ENCODE measurements at regions not wholly inside any gene's neighbourhood (a gene's known extent, or its start where the extent isn't known, plus 50 kb on each side); places are given as distances from the start of the nearest gene placed in this dataset.
"Not testable (repeated sequence)": the region's sequence is repeated elsewhere in the genome, so short reads cannot be mapped to it uniquely, and the experiment has no call there.

DNA sequence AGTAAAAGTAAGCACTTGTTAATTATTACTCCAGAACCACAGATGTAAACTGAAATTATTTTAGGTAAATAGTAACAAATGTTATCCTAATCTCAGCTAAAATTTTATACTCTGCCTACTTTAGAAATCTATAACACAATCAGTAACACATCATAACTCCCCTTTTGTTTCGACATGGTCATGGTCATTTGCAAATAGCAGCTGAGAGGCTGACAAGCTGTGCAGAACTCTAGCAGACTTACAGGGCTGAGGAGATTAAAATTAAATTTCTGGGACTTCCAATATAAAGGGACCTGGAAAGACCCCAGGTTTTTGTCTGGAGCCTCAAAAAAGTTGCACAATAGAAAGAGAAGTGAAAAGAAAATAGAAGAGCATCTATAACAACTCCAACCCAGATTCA lies 88.8 kb downstream of the PRL start:
- H3K4me3 ChIP-seq: no peak overlapping the region
- H3K4me1 ChIP-seq (replicated peaks in 1 of 2): no peaks in the 10 kb centered on the region
- in situ Hi-C loops (cut with MboI; ENCODE audit: low pct_unique_long_range_greater_than_20kb in 2 of 9, low sequenced_read_pairs in 9 of 9, unreplicated experiment in 9 of 9): no loop called here
- H3K27ac ChIP-seq: no peak overlapping the region
- WGBS, 10 experiments: 0 to 100% (median 80%) methylated on average over 1 of the region's 1 CpG; no CpG with 5 or more reads in 1 of the 10 experiments
- ATAC-seq (replicated peaks in 6 of 8): no peak

DNA sequence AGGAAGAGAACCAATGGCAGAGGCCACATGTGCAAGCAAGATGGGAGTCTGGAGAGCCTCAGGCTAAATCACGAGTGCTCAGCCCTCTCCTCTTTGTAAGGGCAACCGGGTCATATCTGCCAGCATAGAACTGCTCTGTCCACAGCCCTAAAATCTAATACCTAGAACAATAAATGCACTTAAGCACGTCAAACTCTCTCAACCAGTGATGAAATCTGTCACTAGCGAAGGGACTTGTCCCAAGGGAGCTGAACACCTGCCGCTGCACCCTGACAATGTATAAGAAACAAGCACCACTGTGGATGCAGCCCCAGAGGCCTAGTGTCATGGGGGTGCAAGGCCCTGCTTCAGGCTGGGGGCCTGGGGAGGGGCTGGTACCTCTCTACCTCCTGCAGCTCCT lies 82.5 kb downstream of the PRL start:
- WGBS, 10 experiments: 0 to 100% (median 93%) methylated on average over 1 to 2 of the region's 5 CpGs; no CpG with 5 or more reads in 4 of the 10 experiments
- no peak for ATAC-seq (replicated peaks in 6 of 8)
- Histone ChIP-seq H3K4me1 (replicated peaks in 1 of 2) (peaks cover 0 to 5% of the 10 kb centered on the region in 2 donors), H3K4me3 (no peak overlapping the region), H3K27ac (no peak overlapping the region)
- in situ Hi-C loops (cut with MboI; ENCODE audit: low pct_unique_long_range_greater_than_20kb in 2 of 9, low sequenced_read_pairs in 9 of 9, unreplicated experiment in 9 of 9): no loop called here

DNA sequence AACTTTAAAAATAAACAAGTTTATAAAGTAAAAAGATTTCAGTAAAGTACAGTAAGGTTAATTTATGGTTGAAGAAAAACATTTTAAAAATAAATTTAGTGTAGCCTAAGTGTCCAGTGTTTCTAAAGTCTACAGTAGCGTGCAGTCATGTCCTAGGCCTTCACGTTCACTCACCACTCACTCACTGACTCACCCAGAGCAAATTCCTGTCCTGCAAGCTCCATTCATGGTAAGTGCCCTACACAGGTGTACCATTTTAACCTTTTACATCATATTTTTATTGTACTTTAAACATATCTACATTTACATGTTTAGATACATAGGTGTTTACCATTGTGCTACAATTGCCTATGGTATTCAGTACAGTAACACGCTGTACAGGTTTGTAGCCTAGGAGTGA lies 81.4 kb downstream of the PRL start:
- in situ Hi-C loops (cut with MboI; ENCODE audit: low pct_unique_long_range_greater_than_20kb in 2 of 9, low sequenced_read_pairs in 9 of 9, unreplicated experiment in 9 of 9); H3K27ac ChIP-seq; ATAC-seq (replicated peaks in 6 of 8); H3K4me3 ChIP-seq: not testable (repeated sequence)
- 4 to 100% (median 92%) methylated on average over 1 to 3 of the region's 3 CpGs; no CpG with 5 or more reads in 1 of the 10 experiments for WGBS, 10 experiments
- H3K4me1 ChIP-seq (replicated peaks in 1 of 2): peaks cover 0 to 11% of the 10 kb centered on the region in 2 donors

DNA sequence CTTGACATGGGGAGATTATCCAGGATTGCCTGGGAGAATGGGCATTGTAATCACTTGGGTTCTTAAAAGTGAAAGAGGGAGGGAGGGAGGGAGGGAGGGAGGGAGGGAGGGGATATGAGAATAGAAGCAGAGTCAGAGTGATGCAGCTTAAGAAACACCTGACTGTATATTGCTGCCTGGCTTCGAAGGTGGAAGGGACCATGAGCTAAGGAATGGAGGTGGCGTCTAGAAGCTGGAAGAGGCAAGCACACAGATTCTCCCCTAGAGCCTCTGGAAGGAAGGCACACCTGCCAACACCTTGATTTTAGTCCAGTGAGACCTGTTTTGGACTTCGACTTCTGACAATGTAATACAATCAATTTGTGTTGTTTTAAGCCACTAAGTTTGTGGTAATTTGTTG lies 78.4 kb downstream of the PRL start:
- H3K4me1 ChIP-seq (replicated peaks in 1 of 2): peaks cover 4 to 14% of the 10 kb centered on the region in 2 donors
- no peak overlapping the region for H3K4me3 ChIP-seq
- in situ Hi-C loops (cut with MboI; ENCODE audit: low pct_unique_long_range_greater_than_20kb in 2 of 9, low sequenced_read_pairs in 9 of 9, unreplicated experiment in 9 of 9): no loop called here
- WGBS, 10 experiments: 38 to 100% (median 100%) methylated on average over 1 to 2 of the region's 3 CpGs; no CpG with 5 or more reads in 3 of the 10 experiments
- no peak overlapping the region for H3K27ac ChIP-seq
- no peak for ATAC-seq (replicated peaks in 6 of 8)

DNA sequence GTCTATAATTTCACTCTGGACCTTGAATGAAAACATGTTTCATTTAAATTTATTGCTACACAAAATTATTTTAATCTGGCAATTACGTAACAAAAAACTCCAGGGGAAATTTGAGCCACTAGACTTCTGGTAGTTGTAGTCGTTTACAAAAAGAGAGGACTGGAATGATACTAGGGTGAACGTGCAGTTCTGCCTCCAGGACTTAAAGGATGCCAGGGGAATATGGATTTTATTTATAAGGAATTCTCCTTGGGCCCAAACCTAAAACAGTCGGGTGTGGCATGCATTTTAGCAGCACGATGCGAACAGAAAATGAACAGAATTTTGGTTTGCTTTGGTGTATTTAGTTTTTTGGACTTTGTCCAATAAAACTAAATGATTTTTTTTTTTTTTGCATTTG lies 76.9 kb downstream of the PRL start:
- H3K27ac ChIP-seq: no peak overlapping the region
- no peak overlapping the region for H3K4me3 ChIP-seq
- WGBS, 10 experiments: 2 to 96% (median 73%) methylated on average over 2 to 6 of the region's 6 CpGs; no CpG with 5 or more reads in 1 of the 10 experiments
- in situ Hi-C loops (cut with MboI; ENCODE audit: low pct_unique_long_range_greater_than_20kb in 2 of 9, low sequenced_read_pairs in 9 of 9, unreplicated experiment in 9 of 9): no loop called here
- ATAC-seq (replicated peaks in 6 of 8): peak in 1 of 8 experiments; percentile 58
- peaks cover 5 to 23% of the 10 kb centered on the region in 2 donors for H3K4me1 ChIP-seq (replicated peaks in 1 of 2)

DNA sequence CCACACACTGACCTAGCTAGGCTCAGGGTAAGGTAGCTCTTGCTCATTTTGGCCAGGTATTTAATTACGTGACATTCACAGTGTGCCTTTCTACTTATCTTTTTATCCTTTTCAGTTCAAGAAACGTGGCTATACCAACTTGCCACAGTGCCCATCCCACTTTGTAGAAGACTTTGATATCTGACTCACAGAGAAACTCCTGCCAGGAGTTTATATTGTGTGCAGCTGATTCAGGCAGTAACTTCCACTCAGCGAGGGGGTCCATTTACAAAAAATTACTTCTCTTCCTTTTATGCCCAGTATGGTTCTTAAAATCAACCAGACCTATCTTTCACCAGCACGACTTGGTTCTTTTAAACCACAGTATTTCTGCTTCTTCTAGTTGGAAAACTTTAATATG lies 75.6 kb downstream of the PRL start:
- in situ Hi-C loops (cut with MboI; ENCODE audit: low pct_unique_long_range_greater_than_20kb in 2 of 9, low sequenced_read_pairs in 9 of 9, unreplicated experiment in 9 of 9): no loop called here
- Histone ChIP-seq H3K27ac (no peak overlapping the region), H3K4me3 (no peak overlapping the region), H3K4me1 (replicated peaks in 1 of 2) (peaks cover 5 to 23% of the 10 kb centered on the region in 2 donors)
- 20 to 100% (median 83%) methylated on average over 1 to 4 of the region's 4 CpGs for WGBS, 10 experiments
- no peak for ATAC-seq (replicated peaks in 6 of 8)

DNA sequence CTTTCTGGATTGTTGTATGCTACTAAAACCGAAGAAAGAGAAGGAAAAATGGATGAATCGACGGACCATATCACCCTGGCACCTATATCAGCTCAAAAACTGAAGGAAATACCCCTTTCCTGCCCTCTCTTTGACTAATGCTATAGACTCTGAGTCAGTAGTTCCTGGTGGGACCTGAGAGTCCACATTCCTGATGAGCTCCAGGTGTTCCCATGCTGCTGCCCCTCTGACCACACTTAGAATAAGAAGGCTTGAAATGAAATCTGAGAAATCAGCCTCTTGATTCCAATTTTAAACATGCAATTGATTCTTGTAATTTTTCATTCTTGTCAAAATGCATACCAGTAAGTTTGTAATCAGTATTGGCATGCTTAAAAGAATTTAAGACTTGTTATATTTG lies 75.2 kb downstream of the PRL start:
- Histone ChIP-seq H3K27ac (no peak overlapping the region), H3K4me1 (replicated peaks in 1 of 2) (peaks cover 5 to 23% of the 10 kb centered on the region in 2 donors), H3K4me3 (no peak overlapping the region)
- no peak for ATAC-seq (replicated peaks in 6 of 8)
- in situ Hi-C loops (cut with MboI; ENCODE audit: low pct_unique_long_range_greater_than_20kb in 2 of 9, low sequenced_read_pairs in 9 of 9, unreplicated experiment in 9 of 9): no loop called here
- WGBS, 10 experiments: 82 to 96% (median 94%) methylated on average over 3 of the region's 3 CpGs; no CpG with 5 or more reads in 2 of the 10 experiments

DNA sequence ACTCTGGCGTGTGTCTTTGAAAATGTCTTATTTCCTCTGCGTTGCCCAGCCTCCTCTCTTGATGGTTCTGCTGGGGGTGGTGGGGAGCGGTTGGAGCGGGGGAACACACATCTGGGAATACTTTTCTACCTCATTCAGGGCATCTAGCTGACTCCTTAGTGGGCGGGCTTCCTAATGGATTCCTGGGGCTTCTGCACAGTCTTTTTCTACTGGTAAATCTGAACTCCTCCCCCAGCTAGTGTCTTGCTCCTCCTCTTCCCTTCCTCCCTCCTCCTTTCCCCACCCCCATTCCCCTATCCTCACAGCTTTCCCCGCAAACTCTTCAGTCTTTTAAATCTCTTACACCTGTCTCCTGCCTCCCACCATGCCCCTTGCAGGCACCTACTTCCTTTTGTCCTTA lies 74.4 kb downstream of the PRL start:
- Histone ChIP-seq H3K27ac (no peak overlapping the region), H3K4me1 (replicated peaks in 1 of 2) (peaks cover 5 to 23% of the 10 kb centered on the region in 2 donors), H3K4me3 (no peak overlapping the region)
- 29 to 100% (median 51%) methylated on average over 1 to 3 of the region's 6 CpGs; no CpG with 5 or more reads in 5 of the 10 experiments for WGBS, 10 experiments
- no peak for ATAC-seq (replicated peaks in 6 of 8)
- in situ Hi-C loops (cut with MboI; ENCODE audit: low pct_unique_long_range_greater_than_20kb in 2 of 9, low sequenced_read_pairs in 9 of 9, unreplicated experiment in 9 of 9): no loop called here

DNA sequence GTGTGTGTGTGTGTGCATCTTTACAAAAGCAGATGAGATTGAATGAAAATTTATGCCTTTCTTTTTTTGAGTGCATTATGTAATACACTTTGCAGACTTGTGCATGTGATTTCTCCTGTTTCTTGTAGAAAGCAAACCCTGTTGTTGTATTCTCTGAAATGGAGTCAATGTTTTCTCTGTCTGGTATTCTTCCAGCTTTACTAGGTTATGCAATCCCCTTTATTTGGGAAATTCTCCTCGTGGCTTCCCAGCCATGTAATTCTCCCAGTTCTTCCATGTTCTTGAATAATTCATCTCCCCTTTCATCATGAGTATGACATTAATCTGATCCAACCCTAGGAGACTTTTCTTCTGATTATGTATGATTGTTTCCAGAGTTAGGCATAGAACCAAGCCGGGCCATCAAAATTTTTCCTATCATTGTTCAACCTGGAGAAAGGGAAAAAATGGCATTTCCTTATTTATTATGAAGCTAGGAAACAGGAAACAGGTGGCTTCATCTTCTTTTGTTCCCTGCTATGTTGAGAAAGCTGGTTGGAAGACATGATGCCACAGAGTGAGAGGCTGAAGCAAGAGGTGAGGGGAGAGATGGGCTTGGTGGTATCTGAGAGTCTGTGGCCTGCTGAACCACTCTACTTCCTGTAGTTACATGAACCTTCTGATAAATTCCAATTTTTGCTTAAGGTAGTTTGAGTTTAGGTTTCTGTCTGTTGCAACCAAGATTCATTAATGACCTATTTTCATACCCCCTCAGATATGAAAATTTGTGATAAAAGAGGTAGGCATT lies 68.8 kb downstream of the PRL start:
- peaks cover 10 to 25% of the 10 kb centered on the region in 2 donors for H3K4me1 ChIP-seq (replicated peaks in 1 of 2)
- 0 to 85% (median 76%) methylated on average over 1 to 2 of the region's 2 CpGs; no CpG with 5 or more reads in 1 of the 10 experiments for WGBS, 10 experiments
- H3K4me3 ChIP-seq: no peak overlapping the region
- H3K27ac ChIP-seq: no peak overlapping the region
- in situ Hi-C loops (cut with MboI; ENCODE audit: low pct_unique_long_range_greater_than_20kb in 2 of 9, low sequenced_read_pairs in 9 of 9, unreplicated experiment in 9 of 9): no loop called here
- ATAC-seq (replicated peaks in 6 of 8): no peak

DNA sequence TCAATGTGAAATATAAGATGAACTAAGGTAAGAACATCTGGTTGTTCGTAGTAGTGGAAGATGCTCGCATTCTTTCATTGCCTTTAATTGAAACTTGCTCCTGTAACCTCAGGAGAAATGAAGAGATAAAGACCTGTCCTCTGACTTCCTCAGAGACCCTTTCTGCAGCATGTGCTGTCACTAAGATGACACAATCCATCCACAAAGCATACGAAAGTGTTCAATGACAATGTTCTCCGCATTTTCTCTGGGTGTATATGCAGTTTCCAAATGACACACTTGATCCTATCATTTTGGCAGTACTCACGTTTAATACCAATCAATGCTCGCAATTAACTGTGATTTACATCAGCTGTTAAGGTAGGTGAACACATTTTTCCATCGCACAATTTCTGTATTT lies 65.8 kb downstream of the PRL start:
- in situ Hi-C loops (cut with MboI; ENCODE audit: low pct_unique_long_range_greater_than_20kb in 2 of 9, low sequenced_read_pairs in 9 of 9, unreplicated experiment in 9 of 9): no loop called here
- ATAC-seq (replicated peaks in 6 of 8): peak in 1 of 8 experiments; percentile 44
- H3K4me1 ChIP-seq (replicated peaks in 1 of 2): peaks cover 6 to 12% of the 10 kb centered on the region in 2 donors
- no peak overlapping the region for H3K4me3 ChIP-seq
- no peak overlapping the region for H3K27ac ChIP-seq
- 41 to 100% (median 89%) methylated on average over 1 to 7 of the region's 7 CpGs for WGBS, 10 experiments

DNA sequence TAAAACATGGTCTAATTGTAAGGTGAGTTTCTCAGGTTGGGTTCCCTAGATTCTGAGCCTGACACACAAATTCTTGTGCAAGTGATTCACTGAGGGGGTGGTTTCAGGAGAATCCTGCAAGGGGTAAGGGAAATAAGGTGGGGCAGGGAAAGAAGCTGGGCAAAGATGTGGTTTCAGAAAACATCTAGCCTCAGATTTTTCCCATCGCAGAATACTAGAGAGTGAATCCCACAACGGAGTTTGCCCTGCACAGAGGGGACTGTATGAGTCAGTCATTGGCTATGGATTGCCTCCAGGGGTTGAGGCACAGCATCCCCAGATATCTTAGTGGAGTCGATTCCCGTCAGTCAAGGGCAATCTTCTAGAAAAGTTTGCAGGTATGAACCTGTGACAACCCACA lies 65.2 kb downstream of the PRL start:
- no peak for ATAC-seq (replicated peaks in 6 of 8)
- Histone ChIP-seq H3K4me3 (no peak overlapping the region), H3K27ac (no peak overlapping the region), H3K4me1 (replicated peaks in 1 of 2) (peaks cover 6 to 12% of the 10 kb centered on the region in 2 donors)
- in situ Hi-C loops (cut with MboI; ENCODE audit: low pct_unique_long_range_greater_than_20kb in 2 of 9, low sequenced_read_pairs in 9 of 9, unreplicated experiment in 9 of 9): no loop called here
- WGBS, 10 experiments: 0 to 100% (median 84%) methylated on average over 1 to 4 of the region's 4 CpGs; no CpG with 5 or more reads in 2 of the 10 experiments

DNA sequence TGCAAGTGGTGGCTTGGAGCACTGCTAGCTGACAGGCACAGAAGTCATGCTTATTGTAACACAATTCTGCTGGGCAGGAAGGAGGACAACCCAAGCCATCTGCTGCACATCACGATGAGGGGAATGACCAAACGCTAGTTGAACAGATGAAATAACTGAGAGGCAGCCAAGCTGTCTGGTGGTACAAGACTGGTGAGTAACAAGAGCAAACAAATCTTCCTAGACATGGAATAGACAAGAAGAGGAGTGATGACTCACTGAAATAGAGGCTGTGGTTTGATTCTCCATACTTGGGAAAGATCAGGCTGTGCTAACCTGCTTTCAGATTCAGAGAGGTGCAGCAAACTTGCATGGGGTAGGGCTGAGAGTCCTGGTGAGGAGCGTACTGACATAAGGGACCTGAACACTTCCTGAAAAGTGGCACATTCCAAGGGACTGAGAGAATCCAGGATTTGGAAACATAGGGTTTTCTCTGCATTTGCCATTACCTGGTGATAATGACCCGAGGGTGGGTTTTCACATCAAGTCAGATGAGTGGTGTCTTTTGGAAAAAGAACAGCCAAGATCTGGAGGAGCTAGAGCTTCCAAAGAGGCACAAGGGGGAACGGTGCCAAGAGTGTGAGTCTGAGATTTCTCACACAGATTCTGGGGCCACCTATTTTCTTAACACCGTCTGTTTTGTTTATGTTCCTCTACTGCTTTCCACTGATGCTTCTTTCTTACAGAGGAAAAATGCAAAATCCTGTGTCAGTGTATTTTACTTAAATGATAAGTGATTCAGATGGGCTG lies 60.0 kb downstream of the PRL start:
- ATAC-seq (replicated peaks in 6 of 8): peak in 6 of 8 experiments; percentile 24 to 82 (median 36)
- Histone ChIP-seq H3K27ac (no peak overlapping the region), H3K4me1 (replicated peaks in 1 of 2) (no peaks in the 10 kb centered on the region), H3K4me3 (no peak overlapping the region)
- 20 to 100% (median 80%) methylated on average over 1 to 6 of the region's 6 CpGs for WGBS, 10 experiments
- in situ Hi-C loops (cut with MboI; ENCODE audit: low pct_unique_long_range_greater_than_20kb in 2 of 9, low sequenced_read_pairs in 9 of 9, unreplicated experiment in 9 of 9): no loop called here
